OCI-LY1 (cell line): ENCODE measurements at regions not wholly inside any gene's neighbourhood (a gene's known extent, or its start where the extent isn't known, plus 50 kb on each side); places are given as distances from the start of the nearest gene placed in this dataset.

Experiments used
- H2AFZ ChIP-seq: fragments of 200-600 bp; sonication (generic), shearing (Covaris generic); 2 replicates; pipeline ENCODE4 v1.6.0; 2014; ENCODE audit warnings: antibody characterized with exemption, mild to moderate bottlenecking, low read length
- H3F3A ChIP-seq: fragments of 200-600 bp; sonication (generic), shearing (Covaris generic); 2 replicates; pipeline ENCODE4 v1.6.0; 2014; ENCODE audit warnings: mild to moderate bottlenecking, antibody characterized with exemption, low read length, moderate library complexity; ENCODE audit not compliant: insufficient read depth
- H3K27ac ChIP-seq: fragments of 200-600 bp; sonication (generic); 2 replicates; pipeline ENCODE4 v1.5.1; 2014; ENCODE audit warnings: low read length, mixed run types, mild to moderate bottlenecking, low read depth; ENCODE audit not compliant: poor library complexity, severe bottlenecking
- H3K27me3 ChIP-seq: fragments of 200-600 bp; sonication (generic); 2 replicates; pipeline ENCODE4 v1.6.0; 2014; ENCODE audit warnings: antibody characterized with exemption, mild to moderate bottlenecking, low read length, moderate library complexity; ENCODE audit not compliant: insufficient read depth
- H3K36me3 ChIP-seq: fragments of 200-600 bp; sonication (generic); 2 replicates; pipeline ENCODE4 v1.6.1; 2014; ENCODE audit warnings: mild to moderate bottlenecking, antibody characterized with exemption, low read length, moderate library complexity, mixed read lengths; ENCODE audit not compliant: insufficient read depth
- H3K4me1 ChIP-seq: fragments of 200-600 bp; sonication (generic); 2 replicates; pipeline ENCODE4 v1.5.1; 2014; ENCODE audit warnings: mild to moderate bottlenecking, low read length, moderate library complexity; ENCODE audit not compliant: insufficient read depth, severe bottlenecking
- H3K4me2 ChIP-seq: fragments of 200-600 bp; sonication (generic), shearing (Covaris generic); 2 replicates; pipeline ENCODE4 v1.6.1; 2014; ENCODE audit warnings: low read length
- H3K4me3 ChIP-seq: fragments of 200-600 bp; sonication (generic); 2 replicates; pipeline ENCODE4 v1.5.1; 2014; ENCODE audit warnings: low read length, low read depth, mild to moderate bottlenecking, mixed read lengths; ENCODE audit not compliant: poor library complexity, severe bottlenecking
- H3K79me2 ChIP-seq: fragments of 200-600 bp; shearing (Covaris generic); 2 replicates; pipeline ENCODE4 v1.6.1; 2016; ENCODE audit warnings: mixed run types, low read length, mixed read lengths; ENCODE audit not compliant: insufficient read depth
- H3K9ac ChIP-seq: fragments of 200-600 bp; sonication (generic), shearing (Covaris generic); 2 replicates; pipeline ENCODE4 v1.6.1; 2014; ENCODE audit warnings: mild to moderate bottlenecking, low read length, mixed read lengths
- H3K9me2 ChIP-seq: fragments of 200-600 bp; sonication (generic), shearing (Covaris generic); 2 replicates; pipeline ENCODE4 v1.6.1; 2014; ENCODE audit warnings: low read depth, mild to moderate bottlenecking, low read length, mixed read lengths
- H3K9me3 ChIP-seq: fragments of 200-600 bp; shearing (Covaris generic); 2 replicates; pipeline ENCODE4 v1.6.1; 2014; ENCODE audit warnings: low read length, mixed read lengths
- H4K20me1 ChIP-seq: fragments of 200-600 bp; sonication (generic), shearing (Covaris generic); 2 replicates; pipeline ENCODE4 v1.6.0; 2016; ENCODE audit warnings: mild to moderate bottlenecking, low read length; ENCODE audit not compliant: insufficient read depth
- EZH2 ChIP-seq: fragments of 200-600 bp; sonication (generic), shearing (Covaris generic); IDR thresholded peaks from 2 replicates; pipeline ENCODE4 v1.8.0; 2017; ENCODE audit warnings: borderline replicate concordance, mixed run types, mild to moderate bottlenecking, antibody characterized with exemption, low read length, moderate library complexity, mixed read lengths
- TF ChIP-seq, protein P1 (sequence below): fragments of 200-600 bp; sonication (generic), shearing (Covaris generic); IDR thresholded peaks from 2 replicates; pipeline ENCODE4 v1.5.1; 2017; ENCODE audit warnings: mild to moderate bottlenecking, antibody characterized with exemption, low read length, moderate library complexity, mixed read lengths

DNA sequence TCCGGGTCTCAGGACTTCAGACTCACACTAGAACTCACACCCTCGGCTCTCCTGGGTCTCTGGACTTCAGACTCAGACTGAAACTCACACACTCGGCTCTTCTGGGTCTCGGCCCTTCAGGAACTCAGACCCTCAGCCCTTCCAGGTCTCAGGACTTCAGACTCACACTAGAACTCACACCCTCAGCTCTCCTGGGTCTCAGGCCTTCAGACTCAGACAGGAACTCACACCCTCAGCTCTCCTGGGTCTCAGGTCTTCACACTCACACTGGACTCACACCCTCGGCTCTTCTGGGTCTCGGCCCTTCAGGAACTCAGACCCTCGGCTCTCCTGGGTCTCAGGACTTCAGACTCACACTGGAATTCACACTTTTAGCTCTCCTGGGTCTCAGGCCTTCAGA is 137.3 kb downstream of the CRLF2 start:
- Histone ChIP-seq H3K9me3 (no peaks in the 10 kb centered on the region), H3K27ac (no peak overlapping the region), H3K4me3 (no peak overlapping the region), H2AFZ (no peak overlapping the region), H4K20me1 (no peaks in the 10 kb centered on the region), H3K9me2 (no peaks in the 10 kb centered on the region), H3K79me2 (no peaks in the 10 kb centered on the region), H3K4me1 (no peaks in the 10 kb centered on the region), H3F3A (no peaks in the 10 kb centered on the region), H3K9ac (no peak overlapping the region), H3K36me3 (no peaks in the 10 kb centered on the region), H3K27me3 (no peaks in the 10 kb centered on the region), H3K4me2 (no peak overlapping the region)
- TF ChIP-seq EZH2, result no peak
- TF ChIP-seq, protein P1, sequence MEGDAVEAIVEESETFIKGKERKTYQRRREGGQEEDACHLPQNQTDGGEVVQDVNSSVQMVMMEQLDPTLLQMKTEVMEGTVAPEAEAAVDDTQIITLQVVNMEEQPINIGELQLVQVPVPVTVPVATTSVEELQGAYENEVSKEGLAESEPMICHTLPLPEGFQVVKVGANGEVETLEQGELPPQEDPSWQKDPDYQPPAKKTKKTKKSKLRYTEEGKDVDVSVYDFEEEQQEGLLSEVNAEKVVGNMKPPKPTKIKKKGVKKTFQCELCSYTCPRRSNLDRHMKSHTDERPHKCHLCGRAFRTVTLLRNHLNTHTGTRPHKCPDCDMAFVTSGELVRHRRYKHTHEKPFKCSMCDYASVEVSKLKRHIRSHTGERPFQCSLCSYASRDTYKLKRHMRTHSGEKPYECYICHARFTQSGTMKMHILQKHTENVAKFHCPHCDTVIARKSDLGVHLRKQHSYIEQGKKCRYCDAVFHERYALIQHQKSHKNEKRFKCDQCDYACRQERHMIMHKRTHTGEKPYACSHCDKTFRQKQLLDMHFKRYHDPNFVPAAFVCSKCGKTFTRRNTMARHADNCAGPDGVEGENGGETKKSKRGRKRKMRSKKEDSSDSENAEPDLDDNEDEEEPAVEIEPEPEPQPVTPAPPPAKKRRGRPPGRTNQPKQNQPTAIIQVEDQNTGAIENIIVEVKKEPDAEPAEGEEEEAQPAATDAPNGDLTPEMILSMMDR, result no peak

DNA sequence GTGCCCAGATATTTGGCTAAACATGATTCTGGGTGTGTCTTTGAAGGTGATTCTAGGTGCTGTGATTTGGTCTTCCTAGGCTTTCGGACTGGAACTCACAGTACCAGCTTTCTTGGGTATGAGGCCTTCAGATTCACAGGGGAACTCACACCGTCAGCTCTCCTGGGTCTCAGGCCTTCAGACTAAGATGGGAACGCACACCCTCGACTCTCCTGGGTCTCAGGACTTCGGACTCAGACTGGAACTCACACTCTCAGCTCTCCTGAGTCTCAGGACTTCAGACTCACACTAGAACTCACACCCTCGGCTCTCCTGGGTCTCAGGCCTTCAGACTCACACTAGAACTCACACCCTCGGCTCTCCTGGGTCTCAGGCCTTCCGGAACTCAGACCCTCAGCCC is 137.7 kb downstream of the CRLF2 start:
- H3K36me3 ChIP-seq, result no peaks in the 10 kb centered on the region
- TF ChIP-seq EZH2, result no peak
- TF ChIP-seq, protein P1, result no peak
- no peak overlapping the region for H3K9ac ChIP-seq

DNA sequence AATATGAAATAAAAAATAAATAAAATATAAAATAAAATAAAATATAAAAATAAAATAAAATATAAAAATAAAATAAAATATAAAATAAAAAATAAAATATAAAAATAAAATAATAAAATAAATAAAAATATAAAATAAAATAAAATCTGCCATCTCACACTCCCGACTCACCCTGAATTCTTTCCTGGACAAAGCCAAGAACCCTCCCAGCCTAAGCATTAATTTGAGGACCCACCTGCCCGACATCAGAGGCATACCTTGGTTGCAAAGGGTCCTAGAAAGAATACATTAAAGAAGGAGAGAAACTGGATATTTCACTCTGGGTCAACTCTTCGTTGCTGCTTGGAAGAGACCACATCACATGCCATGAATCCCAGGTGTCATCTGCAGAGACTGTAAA is 138.3 kb downstream of the CRLF2 start:
- Histone ChIP-seq H2AFZ (no peak overlapping the region), H3K27ac (no peak overlapping the region), H3F3A (no peaks in the 10 kb centered on the region), H3K9me2 (no peaks in the 10 kb centered on the region), H3K4me3 (no peak overlapping the region), H3K36me3 (no peaks in the 10 kb centered on the region), H3K9me3 (no peaks in the 10 kb centered on the region), H3K79me2 (no peaks in the 10 kb centered on the region), H3K9ac (no peak overlapping the region), H4K20me1 (no peaks in the 10 kb centered on the region), H3K27me3 (no peaks in the 10 kb centered on the region), H3K4me1 (no peaks in the 10 kb centered on the region), H3K4me2 (no peak overlapping the region)
- TF ChIP-seq, protein P1, result no peak
- no peak for TF ChIP-seq EZH2

More for the DNA sequence above, 137.7 kb downstream of the CRLF2 start:
- H3F3A ChIP-seq, result no peaks in the 10 kb centered on the region
- H3K9me3 ChIP-seq, result no peaks in the 10 kb centered on the region
- H2AFZ ChIP-seq, result no peak overlapping the region
- no peaks in the 10 kb centered on the region for H4K20me1 ChIP-seq
- no peaks in the 10 kb centered on the region for H3K79me2 ChIP-seq
- H3K4me1 ChIP-seq, result no peaks in the 10 kb centered on the region
- no peak overlapping the region for H3K27ac ChIP-seq
- H3K4me2 ChIP-seq, result no peak overlapping the region
- no peak overlapping the region for H3K4me3 ChIP-seq
- no peaks in the 10 kb centered on the region for H3K27me3 ChIP-seq
- H3K9me2 ChIP-seq, result no peaks in the 10 kb centered on the region
